Gastrocnemius medialis (tissue), 4 donors: ENCODE measurements at regions not wholly inside any gene's neighbourhood (a gene's known extent, or its start where the extent isn't known, plus 50 kb on each side); places are given as distances from the start of the nearest gene placed in this dataset.

Source experiments
- CTCF ChIP-seq, 5 experiments: fragments of 450-650 bp in 3 of 5; fragments of 200-600 bp in 2 of 5; sonication (generic) in 2 of 5; IDR thresholded peaks in 4 of 5; conservative IDR thresholded peaks in 1 of 5; 1 replicate in 4 of 5; 2 replicates in 1 of 5; pipeline ENCODE4 v1.5.1; 2016 to 2019; ENCODE audit warnings: antibody characterized with exemption in 5 of 5, mild to moderate bottlenecking in 3 of 5, moderate library complexity in 3 of 5
- POLR2A ChIP-seq, 2 donors: fragments of 450-650 bp; IDR thresholded peaks; one replicate each; pipeline ENCODE4 v1.6.1; 2017; ENCODE audit warnings: antibody characterized with exemption in 2 of 2, mild to moderate bottlenecking in 2 of 2, moderate library complexity in 2 of 2

- no peak for TF ChIP-seq CTCF (IDR thresholded peaks at IDR 0.05 in 4 of 5, conservative IDR thresholded peaks at IDR 0.05 in 1 of 5)
- TF ChIP-seq POLR2A (IDR thresholded peaks at IDR 0.05), result no peak
Measured at GRCh38 chr20:57040924-57041323, 225.5 kb downstream of the BMP7 start.
